GM19351 (cell line): ENCODE measurements at regions not wholly inside any gene's neighbourhood (a gene's known extent, or its start where the extent isn't known, plus 50 kb on each side); places are given as distances from the start of the nearest gene placed in this dataset.

Experiments used
- ATAC-seq: cut with Tn5 transposase; IDR thresholded peaks from one replicate; pipeline ENCODE4 v1.9.1; 2021; ENCODE audit warnings: mild to moderate bottlenecking, moderate library complexity; ENCODE audit not compliant: unreplicated experiment

DNA sequence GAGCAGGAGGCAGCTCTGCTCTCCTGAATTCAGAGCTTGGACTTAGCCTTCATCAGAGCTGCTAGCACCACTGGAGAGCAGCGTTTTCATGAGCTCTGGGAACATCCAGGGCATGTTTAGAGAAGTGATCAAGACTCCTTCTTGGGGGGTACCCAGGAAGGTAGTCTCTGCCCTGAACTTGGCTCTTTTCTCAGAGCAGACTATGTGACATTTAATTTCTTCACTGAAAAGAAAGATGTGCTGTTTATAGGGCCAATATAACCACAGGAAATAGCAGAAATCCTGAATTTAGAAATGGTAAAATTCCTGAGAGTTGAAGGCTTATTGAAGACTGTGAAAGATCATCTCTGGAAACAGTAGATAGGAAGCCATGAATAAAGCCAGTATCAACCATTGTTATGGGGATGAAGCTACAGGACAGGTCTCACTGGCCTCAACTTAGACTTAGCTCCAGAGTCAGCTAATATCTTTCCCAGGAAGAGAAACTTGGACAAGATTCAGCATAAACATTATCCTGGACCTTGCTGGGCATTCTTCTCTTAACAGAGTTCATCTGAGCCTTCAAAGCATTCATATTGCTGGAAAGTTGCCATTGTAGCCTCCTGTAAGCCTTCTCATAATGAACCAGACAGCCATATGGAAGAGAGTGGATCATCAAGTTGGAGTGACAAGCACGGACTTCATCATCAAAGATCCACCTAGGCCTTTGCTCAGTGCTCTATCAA lies 386.6 kb upstream of the THBS1 start:
- no peak for ATAC-seq

DNA sequence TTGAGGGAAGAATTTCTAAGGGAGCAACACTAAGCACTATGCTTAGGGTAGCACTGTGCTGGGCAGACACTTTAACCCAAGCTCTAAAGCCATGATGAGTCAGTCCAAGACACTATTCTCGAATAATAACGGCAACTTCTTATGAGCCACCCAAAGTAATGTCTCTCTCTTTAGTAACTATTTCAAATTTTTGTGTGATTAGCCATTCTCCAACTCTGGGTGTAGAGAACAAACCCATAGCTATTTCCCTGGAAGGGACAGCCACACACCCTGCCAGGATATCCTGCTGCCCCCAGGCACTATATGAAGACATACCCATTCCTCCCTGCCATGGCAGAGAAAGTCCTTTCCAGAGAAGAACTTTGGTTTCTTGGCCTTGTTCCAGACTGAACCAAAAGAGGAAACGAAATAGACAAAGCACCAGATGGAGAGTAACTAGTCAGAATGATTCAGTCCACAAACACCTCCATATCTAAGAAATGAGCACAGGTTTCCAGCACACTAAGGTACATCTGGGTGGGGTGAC lies 384.9 kb upstream of the THBS1 start:
- no peak for ATAC-seq

DNA sequence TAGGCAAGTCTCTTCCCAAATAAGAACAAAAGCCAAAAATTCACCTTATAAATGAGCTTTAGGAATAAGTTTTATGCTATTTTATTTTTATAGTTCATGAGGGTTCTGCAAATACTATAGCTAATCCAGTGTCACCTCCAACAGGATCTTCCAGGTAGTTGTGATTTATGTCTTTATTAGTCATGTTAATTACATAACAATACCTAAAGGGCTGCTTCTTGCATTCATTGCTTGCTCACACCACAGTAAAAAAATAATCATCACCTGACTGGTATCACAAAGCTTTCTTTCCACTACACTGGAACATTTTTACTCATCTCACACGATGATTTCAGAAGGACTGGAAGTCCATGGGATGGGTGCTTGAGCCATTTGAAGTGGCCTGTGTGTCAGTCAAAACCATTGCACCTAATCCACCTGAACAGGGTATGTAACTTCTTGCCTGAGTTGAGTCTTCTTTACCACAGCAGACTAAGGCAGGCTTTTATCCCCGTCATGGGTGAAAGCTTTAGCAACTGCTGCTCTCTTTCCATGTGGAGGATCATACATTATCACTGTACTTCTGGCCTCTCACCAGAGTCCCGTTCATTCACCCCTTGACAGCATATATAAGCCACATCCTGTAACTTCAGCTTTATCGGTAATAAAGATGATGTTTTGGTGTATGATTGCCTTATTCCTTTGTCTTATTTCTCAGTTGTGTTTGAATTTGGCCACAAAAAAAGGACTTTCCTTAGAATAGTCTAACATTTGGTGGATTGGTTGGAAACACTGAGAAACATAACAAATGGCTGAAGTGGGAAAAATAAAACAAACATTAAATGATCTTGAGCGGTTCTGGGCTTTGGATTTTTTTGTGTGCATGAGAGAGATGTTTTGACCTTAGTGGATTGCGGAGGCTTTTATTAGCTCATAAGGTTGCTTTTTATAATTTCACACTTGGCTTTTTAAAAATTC lies 382.6 kb upstream of the THBS1 start:
- ATAC-seq = no peak

DNA sequence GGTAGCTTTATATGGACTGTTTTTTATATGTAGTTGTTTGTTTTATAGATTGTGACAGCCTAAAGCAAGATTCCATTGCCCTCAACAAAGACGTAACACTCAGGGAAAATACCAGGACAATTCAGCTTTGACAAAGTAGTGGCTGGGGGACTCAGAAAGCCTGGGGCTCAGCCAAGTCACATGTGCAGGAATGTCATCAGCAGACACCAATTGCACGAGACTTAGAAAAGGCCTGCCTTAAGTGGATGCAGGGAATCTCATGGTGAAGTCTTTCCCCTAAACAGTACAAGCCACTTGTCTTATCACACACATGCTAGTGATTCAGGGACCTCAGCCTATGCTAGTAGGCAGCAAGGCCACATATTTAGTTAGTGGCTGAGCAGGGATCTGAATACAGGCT lies 381.8 kb upstream of the THBS1 start:
- ATAC-seq = no peak

DNA sequence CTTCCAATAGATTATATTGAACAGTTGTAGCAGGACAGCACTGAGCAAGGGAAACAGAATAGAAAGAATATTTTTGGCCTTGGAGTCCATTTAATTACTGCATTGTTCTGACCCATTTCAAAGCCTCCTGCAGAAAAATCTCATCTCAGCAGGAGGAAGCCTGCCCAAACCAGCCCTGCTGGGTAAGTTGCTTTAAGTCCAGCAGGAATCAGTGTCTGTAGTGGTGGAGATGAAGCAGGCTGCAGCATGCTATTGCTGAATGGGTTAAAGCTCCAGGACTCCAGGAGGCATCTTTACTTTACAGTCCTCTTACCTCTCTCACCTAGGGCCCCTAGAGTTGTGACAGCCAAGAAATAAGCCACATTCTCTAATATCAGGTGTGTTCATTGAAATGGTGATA lies 380.3 kb upstream of the THBS1 start:
- no peak for ATAC-seq

DNA sequence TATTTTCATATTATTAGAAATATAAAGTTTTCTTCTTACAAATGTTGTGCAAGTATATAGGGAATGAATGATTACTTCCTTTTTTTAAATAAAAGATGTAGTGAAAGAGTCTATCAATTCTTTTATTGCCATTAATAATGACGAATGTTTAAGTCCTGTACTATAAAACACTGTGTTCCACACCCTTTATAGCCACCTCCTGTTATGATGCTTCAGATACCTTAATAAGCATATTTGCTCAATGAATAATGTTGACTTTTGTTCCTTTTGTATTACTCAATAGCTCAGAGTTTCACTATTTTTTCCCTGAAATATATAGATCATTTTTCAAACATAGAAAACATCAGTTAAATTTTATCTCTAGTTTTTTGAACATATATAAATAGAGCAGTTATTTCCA lies 378.2 kb upstream of the THBS1 start:
- ATAC-seq = no peak

DNA sequence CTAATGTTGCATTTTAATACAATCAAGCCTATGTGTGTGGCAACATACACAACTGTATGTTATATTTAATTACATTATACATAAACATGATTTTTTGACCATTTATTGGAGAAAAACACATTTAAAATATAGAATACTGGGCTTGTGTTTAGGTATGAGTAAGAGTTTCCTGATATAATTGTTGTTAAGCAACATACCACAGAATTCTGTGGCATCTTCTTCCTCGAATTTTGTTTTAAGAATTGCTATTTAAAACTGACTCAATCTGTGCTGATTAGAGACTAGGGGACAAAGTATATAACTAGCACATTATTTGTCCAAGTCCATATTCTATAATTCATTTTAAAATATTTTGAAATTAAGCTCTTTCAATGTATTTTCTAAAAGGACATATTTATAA lies 376.8 kb upstream of the THBS1 start:
- no peak for ATAC-seq

DNA sequence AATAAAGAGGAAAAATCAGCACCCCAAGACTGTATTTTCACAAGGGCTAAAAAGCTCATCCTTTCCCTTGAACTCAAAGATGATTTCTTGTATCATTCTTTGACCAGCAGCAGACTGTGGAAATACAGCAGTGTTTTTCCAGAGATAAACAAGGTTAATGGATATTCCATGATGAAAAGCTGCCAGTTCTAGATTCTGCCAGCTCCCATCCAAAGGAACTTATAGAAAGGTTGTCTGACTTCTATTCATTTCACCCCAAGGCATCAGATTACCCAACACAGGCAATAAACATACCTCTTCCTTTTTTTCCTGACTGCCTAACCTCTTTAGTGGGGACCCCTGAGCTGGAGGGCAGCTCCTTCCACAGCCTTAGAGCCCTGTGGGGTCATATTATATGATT lies 375.8 kb upstream of the THBS1 start:
- ATAC-seq = no peak

DNA sequence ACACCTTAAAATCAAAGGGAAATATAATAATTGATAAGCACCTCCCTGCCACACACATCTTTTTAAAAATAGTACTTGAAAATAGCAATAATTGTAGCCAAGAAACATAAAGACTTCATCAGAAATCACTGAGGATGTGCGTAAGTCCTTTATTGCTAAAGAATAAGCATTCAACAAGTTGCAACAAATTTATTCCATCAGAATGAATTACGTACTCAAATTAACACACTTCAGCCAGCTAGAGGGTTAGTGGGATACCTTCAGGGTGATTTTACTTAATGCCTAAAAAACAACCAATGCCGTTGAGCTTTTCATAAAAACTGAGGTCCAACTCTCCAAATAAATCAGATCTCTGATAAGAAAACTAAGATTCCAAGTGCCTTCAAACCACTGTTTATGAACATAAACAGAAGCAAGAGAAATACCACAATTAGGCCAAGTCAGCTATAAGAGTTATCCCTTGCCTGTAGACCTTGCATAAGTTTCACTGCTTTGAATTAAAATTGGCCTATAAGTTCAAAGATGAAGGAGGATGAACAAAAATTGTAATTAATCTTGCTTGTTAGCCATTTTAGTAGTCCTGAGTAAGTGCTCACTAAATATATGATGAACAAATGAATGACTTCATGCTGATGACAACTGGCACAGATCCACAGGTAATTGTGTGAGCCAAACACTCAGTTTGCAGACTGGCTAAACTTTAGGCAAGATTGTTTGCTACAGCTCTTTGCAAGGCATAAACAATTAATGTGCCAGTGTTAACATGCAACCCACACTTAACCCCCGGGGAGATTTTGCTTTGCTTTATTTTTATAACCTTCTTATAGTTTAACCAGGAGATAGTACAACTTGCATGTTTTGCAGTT lies 375.1 kb upstream of the THBS1 start:
- no peak for ATAC-seq

DNA sequence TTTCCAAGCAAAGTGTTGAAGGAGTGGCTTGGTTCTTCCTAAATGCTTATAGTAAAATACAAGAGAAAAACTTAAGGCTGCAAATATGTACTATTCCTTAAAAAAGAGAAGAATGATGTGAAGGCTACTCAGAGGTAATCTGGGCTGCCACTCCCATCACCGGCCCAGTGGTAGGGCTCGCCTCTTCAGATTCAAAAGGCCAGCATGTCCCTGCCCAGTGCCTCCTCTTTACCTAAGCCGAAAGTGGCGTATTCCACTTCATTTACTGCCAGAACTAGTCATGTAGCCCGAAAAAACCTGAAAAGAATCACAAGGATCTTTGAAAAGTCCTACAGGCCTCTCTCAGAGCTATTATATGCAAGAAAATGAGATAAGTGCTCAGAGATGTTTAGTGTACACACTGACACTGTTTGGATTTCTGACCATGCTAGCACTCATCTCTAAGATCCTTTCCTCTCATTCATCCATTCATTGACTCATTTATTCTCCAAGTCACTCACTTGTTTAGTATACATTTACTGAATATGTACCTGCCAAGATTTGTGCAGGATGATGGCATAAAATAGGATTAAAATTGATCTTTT lies 373.3 kb upstream of the THBS1 start:
- ATAC-seq = no peak

DNA sequence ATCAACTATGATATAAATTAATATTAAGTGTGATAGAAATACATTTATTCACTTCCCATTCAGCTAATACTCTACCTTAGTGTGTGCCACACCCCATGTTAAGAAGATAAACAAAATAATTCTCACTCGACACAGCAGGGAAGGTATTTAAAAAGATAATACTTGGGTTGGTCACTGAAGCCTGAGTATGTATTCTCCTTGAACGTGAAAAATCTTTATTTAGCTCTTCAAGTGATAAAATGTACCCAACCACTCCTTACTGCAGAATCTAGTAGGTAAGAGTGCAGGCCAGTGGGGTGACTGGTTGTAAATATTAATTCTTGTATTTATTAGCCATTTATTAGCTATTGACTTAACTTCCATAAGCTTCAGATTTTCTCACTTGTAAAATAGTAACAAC lies 372.7 kb upstream of the THBS1 start:
- ATAC-seq = no peak

DNA sequence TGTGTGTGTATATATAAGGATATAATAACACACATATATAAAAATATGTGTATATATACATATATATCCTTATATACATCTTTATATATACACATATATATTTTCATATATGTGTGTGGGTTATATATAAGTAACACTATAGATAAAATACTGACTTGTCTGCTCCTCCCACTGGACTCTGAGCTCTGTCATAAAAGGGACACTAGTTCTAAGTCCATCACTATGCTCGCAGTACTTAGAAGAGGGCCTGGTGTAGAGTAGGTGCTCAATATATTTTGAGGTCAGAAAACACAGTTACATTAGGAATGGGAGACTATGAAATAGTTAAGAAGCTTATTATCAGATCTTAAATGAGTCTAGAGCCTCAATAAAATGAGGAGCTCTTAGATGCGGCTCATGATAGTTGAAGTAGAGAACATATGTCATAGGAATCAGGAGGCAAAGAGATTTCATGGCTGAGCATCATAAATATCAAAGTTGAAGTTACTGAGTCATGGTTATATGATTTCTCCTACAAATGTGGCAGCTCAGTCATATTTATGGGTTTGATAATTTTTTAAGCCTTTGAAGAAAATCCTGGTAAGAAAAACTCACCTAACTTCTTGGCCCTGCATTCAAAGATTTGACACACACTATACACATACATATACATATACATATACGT lies 371.2 kb upstream of the THBS1 start:
- ATAC-seq = no peak

DNA sequence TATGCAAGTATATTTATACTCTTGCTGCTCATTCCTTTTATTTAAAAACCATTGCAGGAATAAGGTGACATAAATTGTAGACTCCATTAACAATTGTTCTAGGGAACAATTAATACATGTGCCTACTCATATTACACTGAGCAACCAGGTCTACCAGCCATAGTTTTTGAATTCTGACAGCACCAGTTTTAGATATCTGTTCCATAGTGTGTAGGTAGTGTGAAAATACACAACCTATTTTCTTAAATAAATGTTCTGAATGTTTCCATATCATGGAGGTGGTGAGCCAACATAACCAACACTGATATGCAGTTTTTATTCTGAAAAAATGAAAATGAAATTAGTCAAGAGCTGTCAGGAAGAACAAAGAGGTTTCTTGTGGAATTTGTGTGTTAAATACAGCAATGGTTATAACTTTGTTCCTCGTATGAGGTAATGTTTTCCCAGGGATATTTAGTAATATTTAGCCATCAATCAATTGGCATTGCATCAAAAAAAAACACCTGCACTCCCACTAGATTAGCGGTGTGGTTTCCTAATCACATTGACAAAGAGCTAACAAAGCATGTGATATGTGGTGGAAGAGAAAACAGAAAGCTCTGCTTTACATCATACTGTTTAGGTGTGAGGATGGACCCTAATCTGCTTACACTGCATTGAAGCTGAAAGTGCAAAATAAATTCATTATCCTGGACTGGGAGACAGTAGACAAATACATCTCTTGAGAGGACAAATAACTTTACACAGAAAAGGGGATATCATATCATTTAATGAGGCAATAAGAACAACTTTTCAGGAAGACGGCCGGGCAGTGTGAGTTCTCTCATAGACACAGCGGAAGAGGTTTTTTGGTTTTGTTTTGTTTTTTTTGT lies 369.5 kb upstream of the THBS1 start:
- no peak for ATAC-seq

DNA sequence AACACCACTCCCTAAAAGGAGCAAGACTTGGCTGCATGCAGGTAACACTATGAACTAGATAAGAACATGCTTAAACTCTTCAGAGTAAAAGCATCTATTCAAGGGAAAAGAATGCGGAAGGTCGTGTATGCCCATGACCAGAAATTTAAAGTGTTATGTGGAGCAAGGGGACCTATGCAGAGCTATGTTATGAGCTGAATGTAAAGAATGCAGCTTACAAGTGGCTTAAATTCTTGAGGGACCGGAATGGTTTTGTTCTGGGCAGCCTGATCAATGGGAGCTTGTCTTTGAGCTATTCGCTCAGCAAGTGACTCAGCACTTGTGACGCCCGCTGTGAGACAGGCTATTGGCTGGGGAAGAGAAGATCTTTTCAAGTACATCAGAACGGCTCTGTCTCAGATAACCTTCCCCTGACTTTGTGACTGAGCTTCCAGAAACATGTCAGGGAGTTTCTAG lies 367.5 kb upstream of the THBS1 start:
- ATAC-seq = no peak

DNA sequence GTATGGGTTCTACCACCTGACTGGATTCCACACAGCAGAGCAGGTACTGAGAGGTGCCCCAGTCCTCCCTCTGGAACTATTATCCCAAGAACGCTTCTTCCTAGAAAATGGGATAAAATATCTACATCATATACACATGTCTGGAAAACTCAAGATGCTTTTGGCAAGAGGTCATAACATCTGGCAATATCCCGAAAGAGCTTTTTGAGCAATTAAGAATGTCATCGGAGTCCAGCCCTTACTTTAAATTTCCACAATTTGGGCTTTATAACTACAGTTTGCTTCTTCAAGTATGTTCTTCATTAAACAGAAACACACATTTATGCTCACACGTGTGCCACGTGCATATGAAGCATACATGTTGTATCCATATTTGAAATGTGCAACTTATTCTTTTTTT lies 365.9 kb upstream of the THBS1 start:
- no peak for ATAC-seq

DNA sequence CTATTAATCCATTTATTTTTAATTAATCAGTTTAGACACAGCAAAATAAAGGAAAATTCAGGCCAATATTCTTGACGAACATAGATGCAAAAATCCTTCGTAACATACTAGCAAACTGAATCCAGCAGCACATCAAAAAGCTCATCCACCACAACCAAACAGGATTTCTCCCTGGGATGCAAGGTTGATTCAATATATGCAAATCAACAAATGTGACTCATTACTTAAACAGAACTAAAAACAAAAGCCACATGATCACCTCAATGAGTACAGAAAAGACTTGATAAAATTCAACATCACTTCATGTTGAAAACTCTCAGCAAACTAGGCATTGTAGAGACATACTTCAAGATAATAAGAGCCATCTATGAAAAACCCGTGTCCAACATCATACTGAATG lies 364.1 kb upstream of the THBS1 start:
- no peak for ATAC-seq

DNA sequence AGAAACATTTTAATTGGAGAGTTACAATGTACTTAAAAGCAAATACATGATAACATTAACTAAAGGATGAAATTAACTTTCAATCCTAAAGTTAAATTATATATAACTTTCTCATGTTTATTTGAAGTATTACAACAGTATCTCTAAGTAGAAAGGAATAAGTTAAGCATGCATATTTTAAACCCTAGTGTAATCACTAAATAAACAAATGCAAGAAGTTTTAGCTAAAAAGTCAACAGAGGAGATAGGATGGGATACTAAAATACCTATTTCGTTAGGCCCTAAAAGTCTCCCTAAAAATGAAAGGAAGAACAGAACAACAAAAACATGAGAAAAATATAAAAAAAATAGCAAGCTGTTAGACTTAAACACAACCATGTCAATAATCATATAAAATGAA lies 361.3 kb upstream of the THBS1 start:
- no peak for ATAC-seq

DNA sequence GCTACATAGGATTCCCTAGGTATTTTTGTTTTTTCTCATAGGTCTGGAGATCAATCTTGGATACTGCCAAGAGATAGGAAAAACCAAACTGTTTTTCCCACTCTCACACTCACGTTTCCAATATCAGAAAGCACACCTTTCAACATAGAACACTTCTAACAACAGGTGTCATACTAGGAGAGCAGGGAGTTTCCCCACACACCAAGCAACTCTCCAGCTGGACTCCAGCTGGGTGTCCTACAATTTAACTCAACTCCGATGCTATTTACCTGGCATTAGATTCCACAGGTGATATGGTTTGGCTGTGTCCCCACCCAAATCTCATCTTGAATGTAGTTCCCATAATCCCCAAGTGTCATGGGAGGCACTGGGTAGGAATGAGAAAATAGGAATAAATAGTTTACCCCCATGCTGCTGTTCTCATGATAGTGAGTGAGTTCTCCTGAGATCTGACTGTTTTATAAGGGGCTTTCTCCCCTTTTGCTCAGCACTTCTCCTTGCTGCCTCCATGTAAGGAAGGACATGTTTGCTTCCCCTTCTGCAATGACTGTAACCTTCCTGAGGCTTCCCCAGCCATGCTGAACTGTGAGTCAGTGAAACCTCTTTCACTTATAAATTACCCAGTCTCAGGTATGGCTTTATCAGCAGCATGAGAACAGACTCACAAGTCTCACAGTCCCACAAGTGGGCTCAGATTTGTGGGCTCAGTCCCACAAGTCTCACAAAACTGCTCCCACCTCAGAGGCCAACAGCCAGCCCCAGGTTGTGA lies 354.5 kb upstream of the THBS1 start:
- no peak for ATAC-seq
